ENCODE measurements at regions not wholly inside any gene's neighbourhood (a gene's known extent, or its start where the extent isn't known, plus 50 kb on each side); places are given as distances from the start of the nearest gene placed in this dataset.
"Not testable (repeated sequence)": the region's sequence is repeated elsewhere in the genome, so short reads cannot be mapped to it uniquely, and the experiment has no call there.

GRCh38 chr3:16077146-16077545 is 97.3 kb upstream of the GALNT15 start:
- DNase-seq (ENCODE audit: low spot score); H3K27ac Mint-ChIP-seq; H3K9me3 Mint-ChIP-seq; H3K4me3 Mint-ChIP-seq; H3K36me3 Mint-ChIP-seq; H3K4me1 Mint-ChIP-seq (ENCODE audit: low read depth in 2 of 2); ATAC-seq: not testable (repeated sequence)
- peaks cover 10 to 27% of the 10 kb centered on the region in 2 donors for H3K27me3 Mint-ChIP-seq

- not testable (repeated sequence) for H3K4me3 Mint-ChIP-seq; H3K27ac Mint-ChIP-seq; ATAC-seq; H3K9me3 Mint-ChIP-seq; H3K4me1 Mint-ChIP-seq (ENCODE audit: low read depth in 2 of 2)
- DNase-seq (ENCODE audit: low spot score), result peak; percentile 5
- H3K36me3 Mint-ChIP-seq, result peaks cover 14% of the 10 kb centered on the region
- H3K27me3 Mint-ChIP-seq, result peaks cover 10 to 28% of the 10 kb centered on the region in 2 donors
Measured at GRCh38 chr3:16077681-16078080, 96.8 kb upstream of the GALNT15 start.

GRCh38 chr3:16079519-16079918 is 95.0 kb upstream of the GALNT15 start:
- peaks cover 3 to 5% of the 10 kb centered on the region in 2 donors for H3K4me1 Mint-ChIP-seq (ENCODE audit: low read depth in 2 of 2)
- H3K36me3 Mint-ChIP-seq, result peaks cover 14% of the 10 kb centered on the region
- no peak overlapping the region for H3K4me3 Mint-ChIP-seq
- peaks cover 8 to 25% of the 10 kb centered on the region in 2 donors for H3K27me3 Mint-ChIP-seq
- no peak for DNase-seq (ENCODE audit: low spot score)
- peaks cover 11% of the 10 kb centered on the region for H3K9me3 Mint-ChIP-seq
- no peak for ATAC-seq
- no peak overlapping the region for H3K27ac Mint-ChIP-seq

- Mint-ChIP-seq H3K4me3 (no peak overlapping the region), H3K4me1 (ENCODE audit: low read depth in 2 of 2) (peaks cover 3 to 5% of the 10 kb centered on the region in 2 donors), H3K9me3 (peaks cover 14% of the 10 kb centered on the region), H3K27me3 (peaks cover 8 to 27% of the 10 kb centered on the region in 2 donors), H3K36me3 (peaks cover 14% of the 10 kb centered on the region), H3K27ac (no peak overlapping the region)
- ATAC-seq (no peak), DNase-seq (ENCODE audit: low spot score) (no peak)
Measured at GRCh38 chr3:16081661-16082060, 92.8 kb upstream of the GALNT15 start.

- peaks cover 14% of the 10 kb centered on the region for H3K36me3 Mint-ChIP-seq
- H3K9me3 Mint-ChIP-seq, result peaks cover 14% of the 10 kb centered on the region
- ATAC-seq (no peak), DNase-seq (ENCODE audit: low spot score) (no peak)
- peaks cover 3 to 5% of the 10 kb centered on the region in 2 donors for H3K4me1 Mint-ChIP-seq (ENCODE audit: low read depth in 2 of 2)
- H3K27me3 Mint-ChIP-seq, result peaks cover 3 to 27% of the 10 kb centered on the region in 2 donors
- no peak overlapping the region for H3K27ac Mint-ChIP-seq
- H3K4me3 Mint-ChIP-seq, result no peak overlapping the region
Measured at GRCh38 chr3:16084887-16085286, 89.6 kb upstream of the GALNT15 start.

- DNase-seq (ENCODE audit: low spot score) (no peak), ATAC-seq (no peak)
- Mint-ChIP-seq H3K4me1 (ENCODE audit: low read depth in 2 of 2) (peaks cover 3 to 5% of the 10 kb centered on the region in 2 donors), H3K4me3 (no peak overlapping the region), H3K9me3 (peaks cover 14% of the 10 kb centered on the region), H3K36me3 (peaks cover 13% of the 10 kb centered on the region), H3K27ac (no peak overlapping the region), H3K27me3 (peaks cover 5 to 26% of the 10 kb centered on the region in 2 donors)
Measured at GRCh38 chr3:16085410-16085809, 89.1 kb upstream of the GALNT15 start.

GRCh38 chr3:16085884-16086608 is 88.4 kb upstream of the GALNT15 start:
- DNase-seq (ENCODE audit: low spot score), result no peak
- H3K4me3 Mint-ChIP-seq, result no peak overlapping the region
- ATAC-seq, result no peak
- peaks cover 3 to 5% of the 10 kb centered on the region in 2 donors for H3K4me1 Mint-ChIP-seq (ENCODE audit: low read depth in 2 of 2)
- H3K27ac Mint-ChIP-seq, result no peak overlapping the region
- peaks cover 10% of the 10 kb centered on the region for H3K9me3 Mint-ChIP-seq
- peaks cover 7% of the 10 kb centered on the region for H3K36me3 Mint-ChIP-seq
- H3K27me3 Mint-ChIP-seq, result peaks cover 2 to 20% of the 10 kb centered on the region in 2 donors

GRCh38 chr3:16086690-16087089 is 87.8 kb upstream of the GALNT15 start:
- ATAC-seq, result no peak
- Mint-ChIP-seq H3K4me3 (no peak overlapping the region), H3K36me3 (peaks cover 7% of the 10 kb centered on the region), H3K9me3 (peaks cover 10% of the 10 kb centered on the region), H3K4me1 (ENCODE audit: low read depth in 2 of 2) (peaks cover 3 to 5% of the 10 kb centered on the region in 2 donors), H3K27me3 (peaks cover 2 to 20% of the 10 kb centered on the region in 2 donors), H3K27ac (no peak overlapping the region)
- DNase-seq (ENCODE audit: low spot score), result no peak

- Mint-ChIP-seq H3K27ac (no peak overlapping the region), H3K4me1 (ENCODE audit: low read depth in 2 of 2) (no peaks in the 10 kb centered on the region), H3K9me3 (peaks cover 3% of the 10 kb centered on the region), H3K4me3 (no peak overlapping the region), H3K27me3 (peaks cover 9 to 13% of the 10 kb centered on the region in 2 donors), H3K36me3 (no peaks in the 10 kb centered on the region)
- DNase-seq (ENCODE audit: low spot score) (no peak), ATAC-seq (no peak)
Measured at GRCh38 chr3:16088496-16088895, 86.0 kb upstream of the GALNT15 start.

- Mint-ChIP-seq H3K27me3 (peaks cover 9 to 15% of the 10 kb centered on the region in 2 donors), H3K4me1 (ENCODE audit: low read depth in 2 of 2) (no peaks in the 10 kb centered on the region), H3K9me3 (peaks cover 3% of the 10 kb centered on the region), H3K4me3 (no peak overlapping the region), H3K27ac (no peak overlapping the region), H3K36me3 (no peaks in the 10 kb centered on the region)
- DNase-seq (ENCODE audit: low spot score), result no peak
- no peak for ATAC-seq
Measured at GRCh38 chr3:16089521-16089920, 85.0 kb upstream of the GALNT15 start.

- Mint-ChIP-seq H3K4me3 (no peak overlapping the region), H3K9me3 (no peaks in the 10 kb centered on the region), H3K27me3 (peaks cover 9 to 13% of the 10 kb centered on the region in 2 donors), H3K4me1 (ENCODE audit: low read depth in 2 of 2) (no peaks in the 10 kb centered on the region), H3K27ac (no peak overlapping the region), H3K36me3 (no peaks in the 10 kb centered on the region)
- ATAC-seq, result no peak
- no peak for DNase-seq (ENCODE audit: low spot score)
Measured at GRCh38 chr3:16090024-16090423, 84.5 kb upstream of the GALNT15 start.

- Mint-ChIP-seq H3K4me3 (no peak overlapping the region), H3K4me1 (ENCODE audit: low read depth in 2 of 2) (no peaks in the 10 kb centered on the region), H3K27me3 (peaks cover 7 to 9% of the 10 kb centered on the region in 2 donors), H3K36me3 (no peaks in the 10 kb centered on the region), H3K9me3 (no peaks in the 10 kb centered on the region), H3K27ac (no peak overlapping the region)
- DNase-seq (ENCODE audit: low spot score), result no peak
- no peak for ATAC-seq
Measured at GRCh38 chr3:16090706-16091105, 83.8 kb upstream of the GALNT15 start.

GRCh38 chr3:16092923-16093322 is 81.6 kb upstream of the GALNT15 start:
- no peak overlapping the region for H3K4me3 Mint-ChIP-seq
- no peaks in the 10 kb centered on the region for H3K36me3 Mint-ChIP-seq
- H3K27ac Mint-ChIP-seq, result no peak overlapping the region
- H3K27me3 Mint-ChIP-seq, result peaks cover 7 to 9% of the 10 kb centered on the region in 2 donors
- H3K9me3 Mint-ChIP-seq, result no peaks in the 10 kb centered on the region
- DNase-seq (ENCODE audit: low spot score) (no peak), ATAC-seq (no peak)
- no peaks in the 10 kb centered on the region for H3K4me1 Mint-ChIP-seq (ENCODE audit: low read depth in 2 of 2)

GRCh38 chr3:16101295-16102186 is 72.9 kb upstream of the GALNT15 start:
- Mint-ChIP-seq H3K36me3 (no peaks in the 10 kb centered on the region), H3K27ac (no peak overlapping the region), H3K9me3 (no peaks in the 10 kb centered on the region), H3K27me3 (peaks cover 19 to 31% of the 10 kb centered on the region in 2 donors), H3K4me3 (no peak overlapping the region), H3K4me1 (ENCODE audit: low read depth in 2 of 2) (no peaks in the 10 kb centered on the region)
- DNase-seq (ENCODE audit: low spot score) (no peak), ATAC-seq (no peak)

All from natural killer cell treated with Interleukin-12 subunit alpha and Interleukin-12 subunit beta and Interleukin-15 and Interleukin-18, amount 100 ng/mL, for 72 hours (primary cell).